Fibroblast of upper back skin (primary cell): ENCODE measurements at regions not wholly inside any gene's neighbourhood (a gene's known extent, or its start where the extent isn't known, plus 50 kb on each side); places are given as distances from the start of the nearest gene placed in this dataset.
"Not testable (repeated sequence)": the region's sequence is repeated elsewhere in the genome, so short reads cannot be mapped to it uniquely, and the experiment has no call there.

Experiments
- DNase-seq: peaks from one replicate; pipeline ENCODE4 v3.0.0-alpha.2; 2013

- DNase-seq = peak; percentile 13
Observed at GRCh38 chr7:53596230-53596629, 560.8 kb downstream of the POM121L12 start.

- DNase-seq = no peak
Observed at GRCh38 chr7:53600296-53600695, 564.9 kb downstream of the POM121L12 start.

GRCh38 chr7:53602817-53603418 lies 567.5 kb downstream of the POM121L12 start:
- DNase-seq = no peak

GRCh38 chr7:53603461-53603860 lies 568.0 kb downstream of the POM121L12 start:
- DNase-seq = no peak

GRCh38 chr7:53604201-53604600 lies 568.8 kb downstream of the POM121L12 start:
- peak; percentile 8 for DNase-seq

- no peak for DNase-seq
Observed at GRCh38 chr7:53607961-53608360, 572.5 kb downstream of the POM121L12 start.

GRCh38 chr7:53609185-53609584 lies 573.8 kb downstream of the POM121L12 start:
- DNase-seq = no peak

GRCh38 chr7:53611043-53611442 lies 575.6 kb downstream of the POM121L12 start:
- DNase-seq = no peak

- DNase-seq = no peak
Observed at GRCh38 chr7:53624356-53624755, 588.9 kb downstream of the POM121L12 start.

GRCh38 chr7:53628775-53629174 lies 593.3 kb downstream of the POM121L12 start:
- DNase-seq = no peak

- not testable (repeated sequence) for DNase-seq
Observed at GRCh38 chr7:53635251-53635650, 599.8 kb downstream of the POM121L12 start.

- no peak for DNase-seq
Observed at GRCh38 chr7:53638517-53638916, 603.1 kb downstream of the POM121L12 start.

GRCh38 chr7:53641091-53641490 lies 605.7 kb downstream of the POM121L12 start:
- DNase-seq = no peak

GRCh38 chr7:53642361-53642760 lies 606.9 kb downstream of the POM121L12 start:
- peak; percentile 54 for DNase-seq

GRCh38 chr7:53642866-53643265 lies 607.4 kb downstream of the POM121L12 start:
- DNase-seq = no peak

GRCh38 chr7:53656881-53657280 lies 621.4 kb downstream of the POM121L12 start:
- no peak for DNase-seq

- DNase-seq = no peak
Observed at GRCh38 chr7:53657586-53657985, 622.2 kb downstream of the POM121L12 start.

- DNase-seq = no peak
Observed at GRCh38 chr7:53658951-53659350, 623.5 kb downstream of the POM121L12 start.

- DNase-seq = no peak
Observed at GRCh38 chr7:53661645-53662217, 626.3 kb downstream of the POM121L12 start.

GRCh38 chr7:53672681-53673080 lies 637.2 kb downstream of the POM121L12 start:
- DNase-seq = no peak

- no peak for DNase-seq
Observed at GRCh38 chr7:53675835-53676234, 640.4 kb downstream of the POM121L12 start.

GRCh38 chr7:53684693-53685092 lies 649.3 kb downstream of the POM121L12 start:
- no peak for DNase-seq

- no peak for DNase-seq
Observed at GRCh38 chr7:53690411-53690810, 655.0 kb downstream of the POM121L12 start.

- DNase-seq = no peak
Observed at GRCh38 chr7:53697913-53698312, 662.5 kb downstream of the POM121L12 start.

- DNase-seq = no peak
Observed at GRCh38 chr7:53699215-53699837, 663.9 kb downstream of the POM121L12 start.
